Progenitor cell of endocrine pancreas (in vitro differentiated cells): ENCODE measurements at regions not wholly inside any gene's neighbourhood (a gene's known extent, or its start where the extent isn't known, plus 50 kb on each side); places are given as distances from the start of the nearest gene placed in this dataset.

ENCODE experiments used
- DNase-seq: peaks from one replicate; pipeline ENCODE4 v3.0.0; 2021; ENCODE audit warnings: low spot score; ENCODE audit not compliant: unreplicated experiment
- H3K27ac Mint-ChIP-seq: 2 replicates; pipeline ENCODE4 v1.8.0; 2021; ENCODE audit warnings: mild to moderate bottlenecking, moderate library complexity, mixed read lengths
- H3K27me3 Mint-ChIP-seq: 2 replicates; pipeline ENCODE4 v1.8.0; 2021; ENCODE audit warnings: mixed read lengths
- H3K36me3 Mint-ChIP-seq: 2 replicates; pipeline ENCODE4 v1.8.0; 2022; ENCODE audit warnings: mixed read lengths; ENCODE audit not compliant: insufficient read depth
- H3K4me1 Mint-ChIP-seq: 2 replicates; pipeline ENCODE4 v1.8.0; 2021; ENCODE audit warnings: low read depth, mixed read lengths
- H3K4me3 Mint-ChIP-seq: 2 replicates; pipeline ENCODE4 v1.8.0; 2021; ENCODE audit warnings: low read depth, mild to moderate bottlenecking, moderate library complexity, mixed read lengths
- H3K9me3 Mint-ChIP-seq: 2 replicates; pipeline ENCODE4 v1.8.0; 2021; ENCODE audit warnings: low read depth, mixed read lengths
- TF ChIP-seq, protein P1 (sequence below): fragments of 200-600 bp; sonication (generic); IDR thresholded peaks from one replicate; pipeline ENCODE4 v1.5.0; 2021; ENCODE audit warnings: antibody characterized with exemption, mild to moderate bottlenecking; ENCODE audit not compliant: unreplicated experiment

GRCh38 chr4:126779436-126780166 is 853.2 kb upstream of the INTU start:
- no peak for DNase-seq
- no peak overlapping the region for H3K4me3 Mint-ChIP-seq
- no peaks in the 10 kb centered on the region for H3K36me3 Mint-ChIP-seq
- H3K27me3 Mint-ChIP-seq: no peaks in the 10 kb centered on the region
- no peaks in the 10 kb centered on the region for H3K4me1 Mint-ChIP-seq
- TF ChIP-seq, protein P1, sequence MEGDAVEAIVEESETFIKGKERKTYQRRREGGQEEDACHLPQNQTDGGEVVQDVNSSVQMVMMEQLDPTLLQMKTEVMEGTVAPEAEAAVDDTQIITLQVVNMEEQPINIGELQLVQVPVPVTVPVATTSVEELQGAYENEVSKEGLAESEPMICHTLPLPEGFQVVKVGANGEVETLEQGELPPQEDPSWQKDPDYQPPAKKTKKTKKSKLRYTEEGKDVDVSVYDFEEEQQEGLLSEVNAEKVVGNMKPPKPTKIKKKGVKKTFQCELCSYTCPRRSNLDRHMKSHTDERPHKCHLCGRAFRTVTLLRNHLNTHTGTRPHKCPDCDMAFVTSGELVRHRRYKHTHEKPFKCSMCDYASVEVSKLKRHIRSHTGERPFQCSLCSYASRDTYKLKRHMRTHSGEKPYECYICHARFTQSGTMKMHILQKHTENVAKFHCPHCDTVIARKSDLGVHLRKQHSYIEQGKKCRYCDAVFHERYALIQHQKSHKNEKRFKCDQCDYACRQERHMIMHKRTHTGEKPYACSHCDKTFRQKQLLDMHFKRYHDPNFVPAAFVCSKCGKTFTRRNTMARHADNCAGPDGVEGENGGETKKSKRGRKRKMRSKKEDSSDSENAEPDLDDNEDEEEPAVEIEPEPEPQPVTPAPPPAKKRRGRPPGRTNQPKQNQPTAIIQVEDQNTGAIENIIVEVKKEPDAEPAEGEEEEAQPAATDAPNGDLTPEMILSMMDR: no peak
- no peaks in the 10 kb centered on the region for H3K9me3 Mint-ChIP-seq
- no peak overlapping the region for H3K27ac Mint-ChIP-seq

- Mint-ChIP-seq H3K36me3 (no peaks in the 10 kb centered on the region), H3K4me1 (no peaks in the 10 kb centered on the region), H3K4me3 (no peak overlapping the region), H3K9me3 (no peaks in the 10 kb centered on the region), H3K27ac (no peak overlapping the region), H3K27me3 (no peaks in the 10 kb centered on the region)
- DNase-seq: no peak
- TF ChIP-seq, protein P1: no peak
These were observed 849.6 kb upstream of the INTU start for GRCh38 chr4:126783191-126783590.

- no peak for DNase-seq
- Mint-ChIP-seq H3K36me3 (no peaks in the 10 kb centered on the region), H3K27me3 (no peaks in the 10 kb centered on the region), H3K4me1 (no peaks in the 10 kb centered on the region), H3K27ac (no peak overlapping the region), H3K4me3 (no peak overlapping the region), H3K9me3 (no peaks in the 10 kb centered on the region)
- TF ChIP-seq, protein P1: no peak
These were observed 847.7 kb upstream of the INTU start for GRCh38 chr4:126784966-126785580.

DNA sequence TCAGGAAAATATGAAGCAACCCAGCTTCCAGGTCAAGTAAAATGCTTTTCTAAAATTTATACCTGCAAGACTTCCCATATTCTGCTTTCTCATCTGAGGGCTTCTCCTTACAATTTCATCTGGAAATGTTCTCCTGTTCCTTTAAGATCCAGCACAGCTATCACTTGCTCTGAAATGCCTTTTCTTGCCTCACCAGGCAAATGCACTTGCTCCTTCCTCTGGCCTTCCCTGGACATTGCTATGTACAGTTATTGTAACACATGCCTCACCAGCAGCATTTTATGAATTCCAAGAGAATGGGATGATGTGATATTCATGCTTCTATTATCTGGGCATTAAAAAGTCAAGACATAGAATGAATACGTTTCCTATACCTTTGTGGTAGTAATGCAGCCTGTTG is 842.1 kb upstream of the INTU start:
- Mint-ChIP-seq H3K9me3 (no peaks in the 10 kb centered on the region), H3K36me3 (no peaks in the 10 kb centered on the region), H3K4me3 (no peak overlapping the region), H3K4me1 (no peaks in the 10 kb centered on the region), H3K27me3 (no peaks in the 10 kb centered on the region), H3K27ac (no peak overlapping the region)
- no peak for DNase-seq
- TF ChIP-seq, protein P1: no peak

DNA sequence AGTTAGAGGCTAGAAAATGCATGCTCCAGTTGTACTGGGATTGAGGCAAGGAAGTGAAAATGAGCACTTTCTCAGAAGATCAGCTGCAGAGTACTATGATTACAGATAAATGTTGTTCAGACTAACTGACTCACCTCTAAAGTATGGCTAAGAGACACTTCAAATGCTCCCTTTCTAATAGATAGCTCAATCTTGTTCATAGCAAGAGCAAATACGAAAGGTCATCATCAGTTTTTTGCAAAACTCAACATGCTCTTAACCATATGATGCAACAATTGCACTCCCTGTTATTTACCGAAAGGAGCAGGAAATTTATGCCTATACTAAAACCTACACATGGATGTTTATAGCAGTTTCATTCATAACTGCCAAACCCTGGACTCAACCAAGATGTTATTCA is 838.4 kb upstream of the INTU start:
- Mint-ChIP-seq H3K4me1 (no peaks in the 10 kb centered on the region), H3K27me3 (no peaks in the 10 kb centered on the region), H3K36me3 (no peaks in the 10 kb centered on the region), H3K27ac (no peak overlapping the region), H3K4me3 (no peak overlapping the region), H3K9me3 (no peaks in the 10 kb centered on the region)
- TF ChIP-seq, protein P1: no peak
- DNase-seq: no peak
